ENCODE measurements at regions not wholly inside any gene's neighbourhood (a gene's known extent, or its start where the extent isn't known, plus 50 kb on each side); places are given as distances from the start of the nearest gene placed in this dataset.

GRCh38 chr13:67619351-67619994 lies 389.3 kb upstream of the PCDH9 start:
- TF ChIP-seq CTCF (IDR thresholded peaks at IDR 0.05), result no peak
- TF ChIP-seq, protein P1, sequence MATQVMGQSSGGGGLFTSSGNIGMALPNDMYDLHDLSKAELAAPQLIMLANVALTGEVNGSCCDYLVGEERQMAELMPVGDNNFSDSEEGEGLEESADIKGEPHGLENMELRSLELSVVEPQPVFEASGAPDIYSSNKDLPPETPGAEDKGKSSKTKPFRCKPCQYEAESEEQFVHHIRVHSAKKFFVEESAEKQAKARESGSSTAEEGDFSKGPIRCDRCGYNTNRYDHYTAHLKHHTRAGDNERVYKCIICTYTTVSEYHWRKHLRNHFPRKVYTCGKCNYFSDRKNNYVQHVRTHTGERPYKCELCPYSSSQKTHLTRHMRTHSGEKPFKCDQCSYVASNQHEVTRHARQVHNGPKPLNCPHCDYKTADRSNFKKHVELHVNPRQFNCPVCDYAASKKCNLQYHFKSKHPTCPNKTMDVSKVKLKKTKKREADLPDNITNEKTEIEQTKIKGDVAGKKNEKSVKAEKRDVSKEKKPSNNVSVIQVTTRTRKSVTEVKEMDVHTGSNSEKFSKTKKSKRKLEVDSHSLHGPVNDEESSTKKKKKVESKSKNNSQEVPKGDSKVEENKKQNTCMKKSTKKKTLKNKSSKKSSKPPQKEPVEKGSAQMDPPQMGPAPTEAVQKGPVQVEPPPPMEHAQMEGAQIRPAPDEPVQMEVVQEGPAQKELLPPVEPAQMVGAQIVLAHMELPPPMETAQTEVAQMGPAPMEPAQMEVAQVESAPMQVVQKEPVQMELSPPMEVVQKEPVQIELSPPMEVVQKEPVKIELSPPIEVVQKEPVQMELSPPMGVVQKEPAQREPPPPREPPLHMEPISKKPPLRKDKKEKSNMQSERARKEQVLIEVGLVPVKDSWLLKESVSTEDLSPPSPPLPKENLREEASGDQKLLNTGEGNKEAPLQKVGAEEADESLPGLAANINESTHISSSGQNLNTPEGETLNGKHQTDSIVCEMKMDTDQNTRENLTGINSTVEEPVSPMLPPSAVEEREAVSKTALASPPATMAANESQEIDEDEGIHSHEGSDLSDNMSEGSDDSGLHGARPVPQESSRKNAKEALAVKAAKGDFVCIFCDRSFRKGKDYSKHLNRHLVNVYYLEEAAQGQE (IDR thresholded peaks at IDR 0.05; ENCODE audit: insufficient read depth in 1 of 2, low read depth in 2 of 2, low read length in 1 of 2), result no peak
- TF ChIP-seq SIN3A (IDR thresholded peaks at IDR 0.05; ENCODE audit: borderline replicate concordance, insufficient read depth, low read depth, low read length), result no peak
- TF ChIP-seq POLR2AphosphoS5 (IDR thresholded peaks at IDR 0.05; ENCODE audit: low read depth, low read length), result no peak
